H1 (cell line): ENCODE measurements at regions not wholly inside any gene's neighbourhood (a gene's known extent, or its start where the extent isn't known, plus 50 kb on each side); places are given as distances from the start of the nearest gene placed in this dataset.

Experiments used
- CTCF ChIA-PET: fragments of 300-600 bp; sonication (Branson Sonifier 250); formaldehyde crosslinking; loops from one replicate; lab custom pipeline; 2021; ENCODE audit not compliant: partially characterized antibody; lab: Charles Lee
- POLR2A ChIA-PET: fragments of 300-600 bp; sonication (Branson Sonifier 250); formaldehyde crosslinking; loops from one replicate; lab custom pipeline; 2021; ENCODE audit warnings: inconsistent platforms; ENCODE audit not compliant: partially characterized antibody; lab: Charles Lee
- DNase-seq, 2 experiments: peaks; one replicate each; pipeline versions ENCODE4 v3.0.0 to v3.0.0-alpha.2; 2010 to 2022; ENCODE audit warnings: low spot score in 2 of 2, low read depth in 1 of 2, mixed read lengths in 1 of 2
- FAIRE-seq: peaks from 2 replicates; lab custom pipeline; 2011; peaks lifted over from hg19 to GRCh38; lab: Jason Lieb, UNC
- H2AFZ ChIP-seq: 2 replicates; pipeline ENCODE4 v1.8.1; 2012; ENCODE audit warnings: low read length, inconsistent platforms
- H2AK5ac ChIP-seq: 2 replicates; pipeline ENCODE4 v1.6.1; 2013; ENCODE audit warnings: low read depth, low read length
- H2BK120ac ChIP-seq: replicated peaks from 2 replicates; pipeline ENCODE3; 2013; ENCODE audit warnings: low read depth, low read length, inconsistent platforms
- H2BK12ac ChIP-seq: 2 replicates; pipeline ENCODE4 v1.6.1; 2013; ENCODE audit warnings: low read depth, low read length
- H2BK15ac ChIP-seq: 2 replicates; pipeline ENCODE4 v1.6.1; 2013; ENCODE audit warnings: low read length
- H2BK20ac ChIP-seq: 2 replicates; pipeline ENCODE4 v1.6.1; 2013; ENCODE audit warnings: low read length
- H2BK5ac ChIP-seq: 2 replicates; pipeline ENCODE4 v1.6.1; 2013; ENCODE audit warnings: low read depth, low read length
- H3K14ac ChIP-seq: 2 replicates; pipeline ENCODE4 v1.6.1; 2013; ENCODE audit warnings: inconsistent platforms; ENCODE audit not compliant: insufficient read length
- H3K18ac ChIP-seq: 2 replicates; pipeline ENCODE4 v1.6.1; 2013; ENCODE audit warnings: low read length; ENCODE audit errors: extremely low read depth
- H3K23ac ChIP-seq: 2 replicates; pipeline ENCODE4 v1.6.1; 2013; ENCODE audit warnings: inconsistent platforms; ENCODE audit not compliant: insufficient read length
- H3K23me2 ChIP-seq: 2 replicates; pipeline ENCODE4 v1.6.1; 2013; ENCODE audit warnings: low read depth, low read length
- H3K27ac ChIP-seq: 2 replicates; pipeline ENCODE4 v1.6.1; 2011; ENCODE audit warnings: low read depth, low read length, inconsistent platforms
- H3K27me3 ChIP-seq, 4 experiments: replicated peaks in 1 of 4; 1 replicate in 1 of 4; 2 replicates in 3 of 4; pipeline versions ENCODE4 v1.6.1 to v1.8.1; 2011 to 2013; ENCODE audit warnings: low read length in 3 of 4, mild to moderate bottlenecking in 3 of 4, inconsistent platforms in 2 of 4, mixed read lengths in 2 of 4, moderate library complexity in 1 of 4; ENCODE audit not compliant: control insufficient read depth in 3 of 4, insufficient read depth in 3 of 4; ENCODE audit errors: extremely low read depth in 1 of 4
- H3K36me3 ChIP-seq, 4 experiments: 2 replicates each; pipeline versions ENCODE4 v1.6.1 to v1.8.1; 2011 to 2013; ENCODE audit warnings: mild to moderate bottlenecking in 4 of 4, low read length in 3 of 4, moderate library complexity in 2 of 4, control low read depth in 1 of 4, inconsistent platforms in 1 of 4; ENCODE audit not compliant: insufficient read depth in 4 of 4, control insufficient read depth in 2 of 4
- H3K4ac ChIP-seq: replicated peaks from 2 replicates; pipeline ENCODE3; 2013; ENCODE audit warnings: low read length, low read depth, mixed read lengths, inconsistent platforms; ENCODE audit not compliant: insufficient read length
- H3K4me1 ChIP-seq, 4 experiments: replicated peaks in 1 of 4; 1 replicate in 1 of 4; 2 replicates in 3 of 4; pipeline versions ENCODE4 v1.6.1 to v1.8.1; 2011 to 2013; ENCODE audit warnings: low read length in 3 of 4, inconsistent platforms in 2 of 4, mixed read lengths in 1 of 4; ENCODE audit not compliant: insufficient read depth in 4 of 4, control insufficient read depth in 3 of 4
- H3K4me2 ChIP-seq, 2 experiments: 2 replicates each; pipeline versions ENCODE4 v1.6.1 to v1.8.1; 2011 to 2013; ENCODE audit warnings: low read depth in 2 of 2, low read length in 2 of 2, control low read depth in 1 of 2, inconsistent platforms in 1 of 2, mild to moderate bottlenecking in 1 of 2; ENCODE audit not compliant: insufficient read depth in 1 of 2
- H3K4me3 ChIP-seq, 4 experiments: fragments of 200-600, 300-600 bp in 1 of 4; sonication (generic), shearing (Covaris generic), sonication (Bioruptor Twin) in 1 of 4; 2 replicates each; pipeline versions ENCODE4 v1.5.1 to v1.8.1; 2011 to 2016; ENCODE audit warnings: low read length in 4 of 4, low read depth in 3 of 4, control low read depth in 2 of 4, inconsistent platforms in 2 of 4, mild to moderate bottlenecking in 2 of 4, mixed read lengths in 1 of 4, moderate library complexity in 1 of 4; ENCODE audit not compliant: insufficient read depth in 2 of 4; ENCODE audit errors: extremely low read depth in 1 of 4
- H3K56ac ChIP-seq: replicated peaks from 2 replicates; pipeline ENCODE3; 2013; ENCODE audit warnings: low read depth, mild to moderate bottlenecking, mixed read lengths, low read length, inconsistent platforms; ENCODE audit not compliant: insufficient read length
- H3K79me1 ChIP-seq: 2 replicates; pipeline ENCODE4 v1.6.1; 2013; ENCODE audit warnings: low read depth, low read length, control low read depth
- H3K79me2 ChIP-seq, 2 experiments: 2 replicates each; pipeline versions ENCODE4 v1.6.1 to v1.8.1; 2012 to 2013; ENCODE audit warnings: low read length in 2 of 2, mild to moderate bottlenecking in 2 of 2, inconsistent platforms in 1 of 2; ENCODE audit not compliant: insufficient read depth in 2 of 2, control insufficient read depth in 1 of 2
- H3K9ac ChIP-seq, 4 experiments: replicated peaks in 1 of 4; 1 replicate in 1 of 4; 2 replicates in 3 of 4; pipeline versions ENCODE4 v1.6.1 to v1.8.1; 2011 to 2013; ENCODE audit warnings: low read depth in 3 of 4, low read length in 3 of 4, control low read depth in 2 of 4, mild to moderate bottlenecking in 2 of 4, moderate library complexity in 2 of 4, inconsistent platforms in 1 of 4; ENCODE audit errors: extremely low read depth in 1 of 4
- H3K9me3 ChIP-seq, 2 experiments: 2 replicates each; pipeline versions ENCODE4 v1.6.1 to v1.8.1; 2012 to 2013; ENCODE audit warnings: mild to moderate bottlenecking in 2 of 2, moderate library complexity in 2 of 2, control low read depth in 1 of 2, inconsistent platforms in 1 of 2, low read depth in 1 of 2, low read length in 1 of 2, mixed read lengths in 1 of 2; ENCODE audit not compliant: insufficient read depth in 2 of 2
- H4K20me1 ChIP-seq, 2 experiments: replicated peaks in 1 of 2; 2 replicates each; pipeline versions ENCODE3 to v1.8.1; 2011 to 2013; ENCODE audit warnings: inconsistent platforms in 2 of 2, low read length in 2 of 2, mild to moderate bottlenecking in 1 of 2; ENCODE audit not compliant: insufficient read depth in 2 of 2, control insufficient read depth in 1 of 2
- H4K5ac ChIP-seq: 2 replicates; pipeline ENCODE4 v1.6.1; 2013; ENCODE audit warnings: low read length, low read depth, mixed read lengths, inconsistent platforms; ENCODE audit not compliant: insufficient read length
- H4K8ac ChIP-seq: 2 replicates; pipeline ENCODE4 v1.8.0; 2013; ENCODE audit warnings: mild to moderate bottlenecking, moderate library complexity, low read length, inconsistent platforms; ENCODE audit not compliant: insufficient read depth; ENCODE audit errors: extremely low read depth
- H4K91ac ChIP-seq: replicated peaks from 2 replicates; pipeline ENCODE3; 2013; ENCODE audit warnings: low read length, mixed read lengths, inconsistent platforms; ENCODE audit not compliant: insufficient read length
- BCL11A ChIP-seq, 2 experiments: IDR thresholded peaks; one replicate each; pipeline ENCODE4 v1.6.1; 2011; ENCODE audit warnings: low read depth in 2 of 2, low read length in 2 of 2, mild to moderate bottlenecking in 2 of 2
- CBX5 ChIP-seq: fragments of 300-800, 300-1000 bp; sonication (generic); IDR thresholded peaks from 2 replicates; pipeline ENCODE4 v1.7.1; 2016; ENCODE audit warnings: antibody characterized with exemption, low read length, low read depth
- CHD1 ChIP-seq: IDR thresholded peaks from 2 replicates; pipeline ENCODE4 v1.6.1; 2012; ENCODE audit warnings: low read depth, low read length, improper control_type of control experiment
- EGR1 ChIP-seq: IDR thresholded peaks from 2 replicates; pipeline ENCODE4 v1.6.1; 2011; ENCODE audit warnings: low read depth, low read length, borderline replicate concordance
- FOSL1 ChIP-seq: IDR thresholded peaks from 2 replicates; pipeline ENCODE4 v1.6.1; 2011; ENCODE audit warnings: mild to moderate bottlenecking, low read depth, low read length, moderate library complexity; ENCODE audit not compliant: insufficient read depth
- GTF2F1 ChIP-seq: IDR thresholded peaks from 2 replicates; pipeline ENCODE4 v1.6.1; 2012; ENCODE audit warnings: low read depth, low read length, improper control_type of control experiment, borderline replicate concordance
- POLR2A ChIP-seq, 2 experiments: IDR thresholded peaks; 1 replicate in 1 of 2; 2 replicates in 1 of 2; pipeline ENCODE4 v1.6.1; 2011; ENCODE audit warnings: low read depth in 2 of 2, low read length in 2 of 2, mild to moderate bottlenecking in 2 of 2; ENCODE audit errors: control extremely low read depth in 1 of 2
- POU5F1 ChIP-seq: IDR thresholded peaks from 2 replicates; pipeline ENCODE4 v1.6.1; 2011; ENCODE audit warnings: low read depth, mild to moderate bottlenecking, low read length, moderate library complexity
- SIRT6 ChIP-seq: IDR thresholded peaks from one replicate; pipeline ENCODE4 v1.7.1; 2012; ENCODE audit warnings: low read length, inconsistent platforms
- TAF1 ChIP-seq: IDR thresholded peaks from 2 replicates; pipeline ENCODE4 v1.6.1; 2011; ENCODE audit warnings: mild to moderate bottlenecking, low read depth, low read length
- TEAD4 ChIP-seq: IDR thresholded peaks from 2 replicates; pipeline ENCODE4 v1.6.1; 2012; ENCODE audit warnings: low read depth, low read length, inconsistent platforms, mixed read lengths
- WGBS, 2 experiments: shearing (Covaris generic) in 1 of 2; methylation state at CpG; one replicate each; pipeline versions ENCODE4 v1.1.6 to v1.1.7; 2013 to 2015; ENCODE audit warnings: low lambda C conversion rate in 2 of 2, mixed read lengths in 2 of 2, inconsistent platforms in 1 of 2, low coverage in 1 of 2, missing lambda C conversion rate in 1 of 2; ENCODE audit not compliant: insufficient replicate concordance in 2 of 2, insufficient coverage in 1 of 2, insufficient read length in 1 of 2; ENCODE audit errors: extremely low coverage in 1 of 2, missing lambda C conversion rate in 1 of 2; 5-methylcytosine and 5-hydroxymethylcytosine counted together
- TF ChIP-seq, protein P1 (sequence below): IDR thresholded peaks from 2 replicates; pipeline ENCODE4 v1.6.1; 2011; ENCODE audit warnings: low read depth, mild to moderate bottlenecking, low read length; ENCODE audit not compliant: insufficient read depth
- TF ChIP-seq, protein P2 (sequence below): IDR thresholded peaks from 2 replicates; pipeline ENCODE4 v1.6.1; 2012; ENCODE audit warnings: inconsistent platforms

DNA sequence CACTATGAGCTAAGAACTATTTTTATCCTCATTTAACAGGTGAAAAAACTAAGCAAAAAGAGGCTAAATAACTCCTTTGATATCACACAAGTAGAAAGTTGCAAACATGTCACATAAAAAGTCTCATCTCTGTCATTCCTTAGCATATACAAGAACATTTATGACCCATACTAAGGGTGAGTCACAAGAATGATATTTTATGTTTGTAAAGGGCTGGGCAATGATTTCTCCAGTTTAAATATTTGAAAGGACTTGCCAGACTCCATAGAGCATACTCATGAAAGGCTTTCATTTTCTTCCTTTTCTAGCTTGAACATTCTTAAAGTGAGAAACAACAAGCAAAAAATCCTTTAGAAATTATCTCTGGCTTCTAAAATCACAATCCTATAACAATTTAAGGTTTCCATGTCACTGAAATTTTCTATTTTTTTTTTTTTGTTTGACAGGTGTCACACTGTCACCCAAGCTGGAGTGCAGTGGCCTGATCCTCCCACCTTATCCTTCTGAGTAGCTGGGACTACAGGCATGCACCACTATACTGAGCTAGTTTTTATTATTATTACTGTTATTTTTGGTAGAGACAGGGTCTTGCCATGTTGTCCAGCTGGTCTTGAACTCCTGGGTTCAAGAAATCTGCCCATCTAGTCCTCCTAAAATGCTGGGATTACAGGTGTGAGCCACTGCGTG is 338.0 kb upstream of the KHDRBS2 start:
- no peak overlapping the region for H2BK120ac ChIP-seq
- no peak overlapping the region for H4K5ac ChIP-seq
- no peaks in the 10 kb centered on the region for H3K36me3 ChIP-seq
- H2BK5ac ChIP-seq = no peak overlapping the region
- H3K56ac ChIP-seq = no peak overlapping the region
- H3K4me3 ChIP-seq = no peak overlapping the region
- H3K14ac ChIP-seq = no peak overlapping the region
- H2AK5ac ChIP-seq = no peak overlapping the region
- FAIRE-seq = no peak
- no peak overlapping the region for H3K18ac ChIP-seq
- H3K9ac ChIP-seq = no peak overlapping the region
- no peaks in the 10 kb centered on the region for H3K23me2 ChIP-seq
- H2AFZ ChIP-seq = no peak overlapping the region
- H4K8ac ChIP-seq = no peak overlapping the region
- peaks cover 0 to 1% (median 0%) of the 10 kb centered on the region in 4 experiments; a peak in 1 of 7 replicates for H3K27me3 ChIP-seq
- H3K4me1 ChIP-seq = no peaks in the 10 kb centered on the region
- no peak overlapping the region for H3K27ac ChIP-seq
- H3K79me1 ChIP-seq = no peaks in the 10 kb centered on the region
- H3K9me3 ChIP-seq = no peaks in the 10 kb centered on the region
- CTCF ChIA-PET = no interaction called here
- WGBS, 2 experiments = 89% methylated on average over 1 of the region's 1 CpG; no CpG with 5 or more reads in 1 of the 2 experiments
- H2BK12ac ChIP-seq = no peak overlapping the region
- H3K79me2 ChIP-seq = no peaks in the 10 kb centered on the region
- no peak overlapping the region for H4K91ac ChIP-seq
- no peak for DNase-seq
- no peak overlapping the region for H3K4me2 ChIP-seq
- no peak overlapping the region for H2BK20ac ChIP-seq
- no peak overlapping the region for H3K23ac ChIP-seq
- H3K4ac ChIP-seq = no peak overlapping the region
- H2BK15ac ChIP-seq = no peak overlapping the region
- POLR2A ChIA-PET = interaction anchor here (0.6 kb wide), 1 partner anchor 526 kb away, joined by 3 read pairs; no protein-coding TSS in a partner anchor
- H4K20me1 ChIP-seq = no peaks in the 10 kb centered on the region
- TF ChIP-seq EGR1 (no peak), CHD1 (no peak), POU5F1 (no peak), FOSL1 (no peak), POLR2A (IDR thresholded peaks at IDR 0.05; ENCODE audit: control extremely low read depth in 1 of 2, low read depth in 2 of 2, low read length in 2 of 2) (no peak), TEAD4 (no peak), TAF1 (no peak), GTF2F1 (no peak), CBX5 (no peak), BCL11A (IDR thresholded peaks at IDR 0.05; ENCODE audit: low read depth in 2 of 2, low read length in 2 of 2) (no peak), SIRT6 (no peak)
- TF ChIP-seq, protein P1, sequence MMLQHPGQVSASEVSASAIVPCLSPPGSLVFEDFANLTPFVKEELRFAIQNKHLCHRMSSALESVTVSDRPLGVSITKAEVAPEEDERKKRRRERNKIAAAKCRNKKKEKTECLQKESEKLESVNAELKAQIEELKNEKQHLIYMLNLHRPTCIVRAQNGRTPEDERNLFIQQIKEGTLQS = no peak
- TF ChIP-seq, protein P2, sequence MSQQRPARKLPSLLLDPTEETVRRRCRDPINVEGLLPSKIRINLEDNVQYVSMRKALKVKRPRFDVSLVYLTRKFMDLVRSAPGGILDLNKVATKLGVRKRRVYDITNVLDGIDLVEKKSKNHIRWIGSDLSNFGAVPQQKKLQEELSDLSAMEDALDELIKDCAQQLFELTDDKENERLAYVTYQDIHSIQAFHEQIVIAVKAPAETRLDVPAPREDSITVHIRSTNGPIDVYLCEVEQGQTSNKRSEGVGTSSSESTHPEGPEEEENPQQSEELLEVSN = no peak
